ENCODE measurements at regions not wholly inside any gene's neighbourhood (a gene's known extent, or its start where the extent isn't known, plus 50 kb on each side); places are given as distances from the start of the nearest gene placed in this dataset.
A peak's percentile ranks its signal among the peaks of the same experiment; 100 is the strongest.

DNA sequence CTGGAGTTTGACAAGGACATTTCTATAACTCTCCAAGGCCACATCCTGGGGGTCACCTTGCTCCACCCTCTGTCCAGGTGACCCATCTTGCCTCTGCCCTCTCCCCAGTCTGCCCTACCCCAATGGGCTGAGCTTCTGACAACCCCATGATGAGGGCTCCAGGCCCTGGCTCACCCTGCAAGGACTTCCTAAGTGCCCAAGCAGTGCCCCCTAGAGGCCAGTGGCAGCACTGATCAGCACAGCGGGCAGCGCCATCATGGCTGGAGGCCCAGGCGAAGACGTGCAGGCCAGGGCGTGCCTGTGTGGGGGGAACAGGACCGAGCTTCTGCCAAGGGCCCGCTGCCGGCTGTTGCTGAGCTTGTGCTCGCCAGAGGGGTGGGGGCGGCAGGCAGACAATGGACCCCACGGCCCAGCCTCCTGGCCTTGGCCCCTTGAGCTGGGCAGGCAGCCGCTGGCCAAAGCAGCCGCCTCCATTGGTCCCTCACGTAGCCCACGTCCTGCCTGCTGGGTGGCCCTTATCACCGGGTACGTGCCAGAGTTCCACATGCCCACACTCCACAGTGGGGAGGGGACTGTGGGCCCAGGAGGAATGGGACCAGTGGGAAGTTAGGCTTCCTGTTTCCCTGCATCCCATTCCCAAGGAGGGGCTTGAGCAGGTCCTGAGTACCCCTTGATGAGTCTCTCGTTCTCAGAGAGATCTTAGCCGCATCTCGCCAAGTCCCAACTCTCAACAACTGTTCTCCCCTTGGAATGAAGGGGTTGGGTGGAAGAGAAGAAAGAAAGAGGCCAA lies 64.3 kb downstream of the MRPL14 start:
- no peak for DNase-seq

- DNase-seq: no peak
These were observed 65.0 kb downstream of the MRPL14 start for GRCh38 chr6:44062105-44062770.

- DNase-seq: no peak
These were observed 65.7 kb downstream of the MRPL14 start for GRCh38 chr6:44061375-44062104.

DNA sequence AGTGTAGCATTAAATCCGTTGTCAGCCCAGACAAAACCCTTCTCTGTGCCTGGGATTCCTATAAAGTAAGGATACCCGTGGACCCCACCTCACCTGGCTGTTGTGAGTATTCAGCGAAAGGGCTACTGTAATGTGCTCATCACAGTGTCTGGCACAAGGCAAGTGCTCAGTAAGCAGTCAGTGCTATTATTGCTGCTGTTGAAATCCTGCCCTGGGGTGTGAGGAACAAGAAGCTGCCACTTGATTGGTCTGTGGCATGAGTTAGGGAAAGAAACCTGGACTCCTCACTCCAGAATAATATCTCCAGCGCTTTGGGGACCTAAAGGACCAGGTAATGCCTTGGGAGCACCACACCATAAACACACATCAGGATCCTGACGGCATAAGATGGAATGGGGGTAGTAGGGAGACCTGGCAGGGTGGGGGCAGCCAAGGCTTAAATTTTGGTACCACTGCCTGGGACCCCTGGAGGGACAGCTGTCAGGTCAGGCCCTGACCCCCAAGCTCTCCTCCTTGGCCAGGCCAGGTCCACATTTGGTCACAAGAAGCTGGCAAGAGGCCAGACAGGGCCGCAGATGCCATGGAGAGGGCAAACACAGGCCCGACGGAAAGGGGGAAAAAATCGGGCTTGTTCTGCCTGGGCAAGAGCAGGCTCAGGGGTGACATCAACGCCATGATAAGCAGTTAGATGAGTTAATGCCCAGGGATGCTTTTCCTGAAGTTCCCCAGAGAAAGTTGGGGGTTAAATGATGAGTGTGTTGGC lies 66.5 kb downstream of the MRPL14 start:
- DNase-seq: no peak

DNA sequence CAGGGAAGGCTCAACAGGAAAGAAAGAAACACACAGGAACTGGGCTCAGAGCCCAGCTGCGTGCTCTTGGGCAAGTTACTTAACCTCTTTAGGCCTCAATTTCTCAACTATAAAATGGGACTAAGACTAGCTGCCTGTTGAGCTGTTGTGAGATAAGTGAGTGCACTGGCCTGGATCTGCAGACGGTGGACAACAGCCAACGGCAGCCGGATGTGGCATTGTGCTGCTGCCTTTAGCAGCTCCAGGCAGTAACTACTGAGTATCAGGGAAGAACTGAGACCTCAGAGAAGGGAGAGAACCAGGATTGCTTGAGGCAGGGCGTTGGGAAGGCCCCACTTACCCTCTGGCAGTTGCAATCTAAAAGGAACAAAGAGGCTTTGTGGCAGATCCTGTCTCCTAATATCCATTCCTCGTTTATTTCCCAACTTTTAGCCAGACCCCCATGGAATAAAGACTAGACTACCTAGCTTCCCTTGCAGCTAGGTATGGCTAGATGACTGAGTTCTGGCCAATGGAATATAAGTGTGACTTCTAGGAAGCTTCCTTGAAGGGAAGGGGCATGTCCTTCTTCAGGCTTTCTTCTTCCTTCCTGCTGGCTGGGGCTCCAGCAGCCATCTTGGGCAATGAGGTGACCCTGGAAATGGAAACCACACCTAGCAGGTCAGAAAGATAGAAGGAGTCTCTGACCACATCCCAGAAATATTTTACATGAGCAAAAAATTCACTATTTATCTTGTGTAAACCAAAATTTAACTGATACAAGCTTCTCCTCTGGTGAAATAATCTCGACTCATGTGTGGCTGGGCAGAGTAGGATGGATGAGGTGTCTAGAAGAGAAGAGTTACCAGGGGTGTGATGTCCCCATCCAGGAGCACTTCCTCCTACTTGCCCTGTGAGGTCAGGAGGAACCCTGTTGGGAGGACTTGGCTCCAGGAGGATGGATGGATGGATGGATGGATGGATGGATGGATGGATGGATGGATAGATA lies 67.6 kb downstream of the MRPL14 start:
- DNase-seq: no peak

DNA sequence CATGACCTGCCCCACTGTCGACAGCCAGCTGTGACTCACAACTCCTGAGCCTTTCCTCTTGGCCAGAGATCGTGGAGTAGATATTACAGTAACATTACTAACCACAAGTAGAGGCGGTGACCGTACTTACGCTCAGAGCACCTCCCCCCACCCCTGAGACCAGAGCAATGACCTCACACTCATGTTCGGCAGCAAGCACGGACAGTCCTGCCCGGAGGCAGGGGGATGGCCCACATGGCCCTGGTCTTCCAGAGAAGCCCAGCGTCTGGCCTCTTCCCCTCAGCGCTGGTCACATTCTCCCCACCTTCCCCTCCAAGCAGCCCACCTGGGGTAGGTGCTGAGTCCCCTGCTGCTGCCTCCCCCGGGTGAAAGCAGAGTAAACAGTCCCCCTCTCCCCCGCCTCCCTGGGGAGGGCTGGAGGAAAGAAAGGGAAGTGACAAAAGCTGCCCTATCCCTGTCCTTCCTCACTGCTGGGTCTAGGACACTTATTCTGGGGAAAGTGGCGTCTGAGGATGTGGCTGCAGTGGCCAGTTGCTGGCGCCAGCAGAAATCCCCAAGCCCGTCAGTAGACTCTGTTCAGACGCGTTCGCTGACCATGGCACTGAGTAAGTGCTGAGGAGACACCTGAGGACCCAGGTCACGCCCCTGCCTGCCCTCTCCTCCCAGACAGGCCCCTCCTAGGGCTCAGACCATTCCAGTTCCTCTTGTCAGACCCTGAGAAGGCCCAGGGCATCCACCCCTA lies 68.5 kb downstream of the MRPL14 start:
- peak; percentile 98 for DNase-seq

GRCh38 chr6:44057931-44058616 lies 69.2 kb downstream of the MRPL14 start:
- DNase-seq: peak; percentile 67

DNA sequence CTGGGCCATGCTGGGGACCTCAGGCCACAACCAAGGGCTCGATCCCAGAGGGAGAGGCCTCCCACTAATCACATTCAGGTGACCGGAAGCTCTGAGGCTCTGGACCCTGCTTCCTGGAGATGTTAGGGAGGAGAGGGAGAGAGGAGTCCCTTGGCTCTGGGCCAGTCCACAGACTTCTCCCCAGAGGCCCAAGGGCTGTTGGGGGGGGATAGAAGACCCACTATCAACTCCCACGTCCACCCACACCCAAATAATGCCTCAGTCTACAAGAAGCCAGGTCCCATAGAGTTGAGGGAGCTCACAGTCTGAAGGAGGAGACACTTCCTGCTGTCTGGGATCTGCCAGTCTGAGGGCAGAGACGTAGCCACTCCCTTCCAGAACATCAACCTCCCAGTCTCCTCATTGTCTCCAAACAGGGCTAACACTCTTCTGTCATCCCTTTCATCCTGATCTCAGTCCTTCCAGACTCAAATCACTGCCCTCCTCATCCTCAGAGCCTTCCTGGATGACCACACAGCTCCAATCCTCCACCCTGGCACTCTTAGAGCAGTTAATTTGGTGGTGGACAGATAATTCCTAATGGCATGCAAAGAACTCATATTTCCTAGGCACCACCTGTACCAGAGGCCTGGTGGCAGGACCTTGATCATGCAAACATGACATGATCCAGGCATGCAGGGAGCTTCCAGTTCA lies 69.9 kb downstream of the MRPL14 start:
- no peak for DNase-seq

- peak; percentile 82 for DNase-seq
These were observed 70.6 kb downstream of the MRPL14 start for GRCh38 chr6:44056392-44057237.

GRCh38 chr6:44054721-44055559 lies 72.3 kb downstream of the MRPL14 start:
- peak; percentile 85 for DNase-seq

- DNase-seq: peak; percentile 83
These were observed 73.3 kb downstream of the MRPL14 start for GRCh38 chr6:44053760-44054556.

DNA sequence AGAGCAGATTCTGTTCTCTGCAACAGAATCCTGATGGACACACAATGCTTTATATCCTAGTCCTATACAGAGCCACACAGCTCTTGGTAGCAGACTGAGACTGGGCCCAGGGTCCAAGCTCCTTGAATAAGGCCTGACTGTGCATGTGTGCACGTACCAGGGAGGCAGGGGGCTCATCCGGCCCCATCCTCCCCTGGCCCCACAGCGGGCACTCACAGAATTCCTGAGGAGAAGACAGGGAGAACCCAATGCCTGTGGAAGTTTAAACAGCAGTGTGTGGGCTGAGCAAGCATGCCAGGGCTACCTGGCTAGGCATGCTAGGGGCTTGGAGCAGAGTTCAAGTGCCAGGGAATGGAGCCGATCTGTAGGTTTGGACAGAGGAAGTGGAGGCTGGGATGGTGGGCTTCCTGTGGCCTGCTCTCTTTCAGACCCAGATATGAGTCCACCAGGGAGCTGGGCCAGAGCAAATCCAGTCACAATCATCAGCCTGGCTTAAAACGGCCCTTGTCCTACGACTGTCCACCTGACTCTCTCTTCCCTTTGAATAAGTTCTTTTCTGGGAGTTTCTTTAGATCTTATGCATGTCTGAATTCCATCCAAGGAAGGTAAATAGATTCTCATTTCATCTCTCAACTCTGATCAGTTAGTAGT lies 74.0 kb downstream of the MRPL14 start:
- no peak for DNase-seq

DNA sequence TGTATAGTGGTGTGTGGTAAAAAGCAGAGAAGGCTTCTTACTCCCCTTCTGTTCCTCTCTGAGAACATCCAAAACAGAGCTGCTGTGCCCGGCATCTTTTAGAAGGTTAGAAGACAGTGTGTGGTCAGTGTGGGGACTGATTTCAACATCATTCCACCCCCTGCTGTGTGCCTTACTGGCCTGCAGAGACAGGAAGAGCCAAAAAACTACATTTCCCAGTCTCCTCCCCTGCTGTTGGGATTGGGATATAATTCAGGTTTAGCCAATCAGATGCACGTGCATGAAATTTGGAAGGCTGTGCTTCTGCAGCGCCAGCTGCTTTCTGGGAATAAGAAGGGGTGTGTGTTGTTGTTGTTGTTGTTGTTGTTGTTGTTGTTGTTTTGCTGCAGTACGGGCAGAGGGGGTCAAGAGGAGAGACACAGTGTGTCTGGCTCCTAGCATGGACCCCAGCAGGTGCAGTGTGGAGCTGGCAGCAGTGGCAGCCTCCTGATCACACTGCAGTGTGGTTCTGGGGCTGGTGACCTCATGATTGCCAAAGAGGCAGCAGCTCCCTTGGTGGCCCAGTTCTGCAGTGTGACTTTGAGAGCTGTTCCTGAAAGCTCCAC lies 74.7 kb downstream of the MRPL14 start:
- DNase-seq: peak; percentile 73

DNA sequence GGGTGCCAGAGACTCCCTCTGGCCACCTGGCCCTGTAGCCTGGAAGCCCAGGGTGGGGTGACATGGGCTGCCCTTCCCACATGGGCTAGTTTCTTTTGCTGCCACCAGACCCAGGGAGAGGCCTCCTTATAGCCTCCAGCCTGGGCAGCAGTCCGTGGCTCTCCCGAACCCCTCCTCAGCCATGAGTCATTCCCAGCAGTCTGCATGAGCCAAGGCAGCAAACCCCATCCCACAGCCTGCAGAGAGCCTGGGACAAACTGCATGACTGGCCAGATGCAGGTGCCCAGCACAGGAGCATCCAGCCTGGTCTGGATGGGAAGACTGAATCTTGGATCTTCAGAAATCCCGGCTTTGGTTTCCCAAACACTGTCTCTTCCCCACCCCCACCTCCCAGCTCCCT lies 75.7 kb downstream of the MRPL14 start:
- peak; percentile 78 for DNase-seq

DNA sequence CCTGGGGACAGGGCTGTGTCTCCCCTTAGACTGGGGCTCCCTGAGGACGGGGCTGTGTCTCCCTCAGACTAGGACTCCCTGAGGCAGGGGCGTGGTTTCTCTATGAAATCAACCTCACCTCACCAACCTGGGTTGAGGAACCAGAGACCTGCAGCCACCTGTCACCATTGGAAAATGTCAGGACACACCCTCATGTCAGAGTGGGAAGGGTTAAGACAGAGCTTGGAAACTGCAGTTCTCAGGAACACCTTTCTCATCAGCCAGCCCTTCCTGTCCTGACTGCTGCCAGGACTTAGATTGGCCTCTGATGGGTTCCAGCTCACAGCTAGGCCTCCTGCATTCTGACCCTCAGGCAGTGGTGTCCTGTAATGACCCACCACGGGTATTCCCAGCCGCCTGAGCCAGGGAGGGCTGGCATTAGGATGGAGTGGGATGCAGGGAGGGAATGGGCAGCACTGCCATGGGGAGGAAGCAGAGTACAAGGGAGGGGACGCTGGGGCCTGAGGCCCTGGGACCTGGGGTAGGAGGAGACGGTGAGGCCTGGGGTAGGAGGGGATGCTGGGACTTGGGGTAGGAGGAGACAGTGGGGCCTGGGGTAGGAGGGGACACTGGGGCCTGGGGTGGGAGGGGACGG lies 76.3 kb downstream of the MRPL14 start:
- DNase-seq: no peak

All from fibroblast of skin of abdomen (primary cell).